NCI-H2227 (cell line): ENCODE measurements at regions not wholly inside any gene's neighbourhood (a gene's known extent, or its start where the extent isn't known, plus 50 kb on each side); places are given as distances from the start of the nearest gene placed in this dataset.

Experiments
- DNase-seq: peaks from one replicate; lab custom pipeline; 2025; ENCODE audit not compliant: unreplicated experiment; lab: John Stamatoyannopoulos, UW

DNA sequence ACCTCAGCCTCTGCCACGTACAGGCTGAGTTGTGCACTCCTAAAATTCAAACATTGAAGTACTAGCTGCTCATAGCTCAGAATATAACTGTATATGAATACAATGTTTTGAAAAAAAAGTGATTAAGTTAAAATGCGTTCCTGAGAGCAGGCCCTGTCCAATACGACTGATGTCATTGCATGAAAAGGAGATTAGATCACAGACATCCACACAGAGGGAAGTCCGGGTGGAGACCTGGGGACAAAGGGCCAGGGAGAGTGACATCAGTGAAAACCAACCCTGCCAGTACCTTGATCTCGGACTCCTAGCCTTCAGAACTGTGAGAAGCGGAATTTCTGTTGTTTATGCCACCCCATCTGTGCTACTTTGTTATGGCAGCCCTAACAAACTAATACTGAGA lies 311.4 kb upstream of the NR2F2 start:
- no peak for DNase-seq

DNA sequence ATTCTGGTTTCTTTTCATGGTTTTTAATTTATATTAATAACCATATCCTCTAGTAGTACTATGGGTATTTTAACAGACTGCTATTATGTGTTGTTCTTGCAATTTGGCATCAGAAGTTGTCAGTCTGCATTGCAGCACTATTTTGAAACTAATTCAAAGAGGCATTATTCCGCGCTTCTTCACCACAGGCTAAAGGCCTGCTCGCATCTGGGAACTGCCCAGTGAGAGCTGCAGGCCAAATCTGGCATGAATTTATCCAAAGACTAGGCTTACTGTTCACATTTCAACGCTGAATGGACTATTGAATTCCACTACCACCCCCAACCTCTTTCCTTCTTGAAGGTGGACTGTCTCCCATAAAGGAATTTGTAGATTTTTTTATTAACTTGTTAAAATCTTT lies 310.4 kb upstream of the NR2F2 start:
- DNase-seq, result no peak

DNA sequence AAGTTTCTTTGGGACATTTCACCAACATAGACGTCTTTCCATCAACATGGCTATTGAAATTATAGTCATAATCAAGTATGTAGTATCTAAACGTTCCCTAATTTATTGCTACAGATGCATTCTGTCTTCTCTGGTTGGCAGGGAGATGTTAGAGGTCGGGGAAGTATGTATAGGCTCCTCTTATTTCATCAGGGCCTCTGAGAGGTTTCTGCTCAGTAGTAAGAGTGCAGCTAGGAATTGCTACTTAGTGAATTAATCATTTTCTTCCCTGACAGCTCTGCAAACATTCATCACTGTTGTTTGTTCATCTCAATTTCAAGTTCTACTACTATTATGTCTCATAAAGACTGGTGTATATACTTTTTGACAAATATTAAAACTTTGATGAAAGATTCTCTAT lies 309.7 kb upstream of the NR2F2 start:
- no peak for DNase-seq

DNA sequence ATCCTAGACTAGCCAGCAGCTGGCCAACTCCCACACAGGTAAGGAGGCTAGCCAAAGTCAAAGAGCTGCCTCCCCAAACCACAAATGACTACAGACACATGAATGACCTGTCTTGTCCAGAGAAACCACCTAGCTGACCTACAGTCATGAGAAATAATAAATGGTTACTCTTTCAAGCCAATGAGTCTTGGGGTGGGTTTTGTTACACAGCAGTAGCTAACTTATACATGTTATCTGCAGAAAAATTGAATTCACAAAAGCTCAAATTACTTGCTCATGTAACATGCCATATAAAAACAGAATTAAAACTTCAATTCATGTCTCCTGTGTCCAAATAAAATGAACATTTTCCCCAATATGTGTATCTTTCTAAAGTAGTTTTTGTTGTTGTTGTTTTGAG lies 307.4 kb upstream of the NR2F2 start:
- DNase-seq, result no peak

DNA sequence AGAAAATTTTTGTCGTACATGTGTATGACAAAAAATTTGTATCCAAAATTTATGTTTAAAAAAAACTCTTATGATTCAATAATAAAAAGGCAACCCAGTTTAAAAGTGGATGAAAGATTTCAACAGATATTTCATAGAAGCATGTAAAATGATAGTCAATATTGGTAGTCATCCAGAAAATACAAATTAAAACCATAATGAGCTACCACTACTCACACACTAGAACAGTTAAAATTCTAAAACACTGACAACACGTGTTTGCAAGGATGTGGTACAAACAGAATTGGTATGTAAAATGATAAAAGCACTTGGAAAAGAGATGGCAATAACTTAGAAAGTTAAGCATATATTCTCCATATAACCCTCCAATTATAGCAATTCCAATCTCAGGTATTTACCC lies 303.0 kb upstream of the NR2F2 start:
- DNase-seq, result no peak

DNA sequence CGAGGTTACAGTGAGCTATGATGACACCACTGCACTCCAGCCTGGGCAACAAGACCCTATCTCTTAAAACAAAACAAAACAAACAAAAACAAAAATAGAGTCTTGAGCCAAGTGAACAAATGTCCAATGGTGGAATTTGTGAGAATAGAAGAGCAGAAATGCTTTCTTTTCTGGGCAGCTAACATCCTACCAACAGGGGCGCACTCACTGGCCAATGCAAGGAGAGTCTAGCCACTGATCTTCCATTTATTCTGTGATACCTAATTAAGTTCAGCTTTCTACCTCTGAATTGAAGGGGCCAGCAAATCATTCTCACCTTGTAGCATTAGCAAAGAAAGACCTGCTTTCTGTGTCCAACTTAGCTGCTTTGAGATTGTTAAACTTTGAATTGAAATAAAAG lies 301.9 kb upstream of the NR2F2 start:
- DNase-seq, result no peak

DNA sequence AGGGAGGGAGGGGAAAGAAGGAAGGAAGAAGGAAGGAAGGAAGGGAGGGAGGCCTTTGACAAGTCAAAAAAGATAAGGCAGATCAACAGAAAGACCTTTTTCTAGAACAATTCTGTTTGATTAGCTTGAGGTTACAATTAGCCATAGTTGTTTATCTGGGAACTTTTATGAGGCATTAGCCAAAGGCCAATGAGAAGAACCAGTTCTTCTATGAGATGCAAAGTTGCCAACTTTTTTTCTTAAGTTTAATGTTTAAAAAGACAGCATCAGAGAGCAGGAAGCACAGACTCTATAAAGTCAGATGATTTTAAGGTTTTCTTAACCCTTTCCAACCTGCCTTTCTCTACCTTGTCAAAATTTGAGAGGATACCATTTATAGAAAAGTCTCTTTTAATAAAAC lies 301.3 kb upstream of the NR2F2 start:
- DNase-seq, result no peak

DNA sequence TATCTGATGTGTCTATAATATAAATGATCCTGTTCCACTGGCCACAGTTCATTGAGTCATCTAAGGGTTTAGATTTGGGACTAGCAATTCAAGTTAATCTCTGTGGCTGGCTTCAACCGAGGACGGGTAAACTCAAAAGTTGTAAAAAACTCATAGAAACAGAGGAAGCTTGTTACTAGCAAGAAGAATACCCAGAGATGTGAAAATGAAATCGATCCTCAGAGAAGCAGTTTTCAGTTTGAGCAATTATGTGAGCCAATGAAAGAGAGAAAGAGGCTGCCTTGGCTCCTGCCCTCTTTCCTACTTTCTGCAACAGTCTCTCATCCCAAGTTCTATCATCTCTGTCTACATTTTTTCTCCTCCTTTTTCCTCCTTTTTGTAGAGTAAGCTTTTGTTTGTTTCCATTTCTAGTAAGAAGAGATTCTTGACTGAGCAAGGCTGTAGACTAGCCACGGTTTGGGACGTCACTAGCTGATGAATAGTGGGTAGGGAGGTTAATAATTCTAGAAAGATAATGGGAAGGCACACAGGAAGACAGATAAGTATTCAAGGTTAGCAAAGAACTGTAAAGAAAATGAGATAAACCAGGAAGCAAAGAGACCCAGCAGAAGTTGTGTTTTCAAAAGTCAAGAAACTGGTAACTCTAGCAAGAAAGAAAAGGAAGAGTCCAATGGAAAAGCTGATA lies 298.9 kb upstream of the NR2F2 start:
- no peak for DNase-seq

DNA sequence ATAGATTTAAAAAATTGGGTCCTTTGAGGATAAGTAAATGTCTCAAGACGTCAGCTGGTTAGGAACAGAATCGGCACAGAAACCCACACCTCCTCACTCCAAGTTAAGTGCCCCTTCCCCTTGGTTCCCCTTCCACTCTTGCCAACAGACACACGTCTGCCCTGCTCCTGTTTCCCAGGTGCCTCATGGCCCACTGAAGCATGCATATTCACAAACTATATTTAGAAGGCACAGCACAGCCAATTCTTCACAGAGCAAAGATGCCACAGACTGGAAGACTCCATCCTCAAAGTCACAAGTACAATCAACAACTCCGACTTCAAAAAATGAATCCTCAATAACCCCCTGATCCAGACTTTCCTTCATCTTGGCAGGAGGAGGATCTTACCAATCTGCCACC lies 295.4 kb upstream of the NR2F2 start:
- DNase-seq, result no peak

DNA sequence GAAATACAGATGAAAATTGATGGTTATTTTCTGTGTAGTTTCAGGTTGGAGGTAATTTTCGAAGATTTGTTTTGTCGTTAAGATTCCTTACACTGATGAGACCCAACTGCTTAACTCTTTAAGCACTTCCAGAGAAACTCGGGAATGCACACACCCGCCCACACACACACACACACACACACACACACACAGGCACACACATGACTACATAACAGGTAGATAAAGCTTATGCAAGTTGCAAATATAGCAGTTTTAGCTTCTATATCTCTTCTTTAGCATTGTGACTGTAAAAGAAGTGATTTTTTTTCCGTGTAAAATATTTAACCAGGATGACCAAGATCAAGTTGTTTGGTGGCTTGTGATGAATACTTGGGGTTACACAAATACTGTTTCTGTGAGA lies 294.9 kb upstream of the NR2F2 start:
- DNase-seq, result no peak

DNA sequence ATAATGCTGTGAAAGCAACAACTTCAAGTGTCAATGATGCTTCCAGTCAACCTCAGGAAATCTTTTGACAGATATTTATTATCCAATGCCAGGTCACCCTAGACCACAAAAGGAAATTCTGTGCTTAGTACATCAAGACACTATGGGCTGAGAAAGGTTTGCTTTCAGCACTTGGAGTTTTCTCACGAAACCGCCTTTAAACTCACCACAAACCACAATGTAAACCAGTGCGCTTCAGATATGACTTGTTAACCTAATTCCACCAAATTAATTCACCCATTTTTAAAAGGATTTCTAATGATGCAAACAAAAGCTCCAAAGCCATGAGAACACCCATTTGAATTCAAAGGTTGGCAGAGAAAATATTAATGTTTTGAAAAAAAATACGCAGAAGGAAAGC lies 292.9 kb upstream of the NR2F2 start:
- DNase-seq, result no peak

DNA sequence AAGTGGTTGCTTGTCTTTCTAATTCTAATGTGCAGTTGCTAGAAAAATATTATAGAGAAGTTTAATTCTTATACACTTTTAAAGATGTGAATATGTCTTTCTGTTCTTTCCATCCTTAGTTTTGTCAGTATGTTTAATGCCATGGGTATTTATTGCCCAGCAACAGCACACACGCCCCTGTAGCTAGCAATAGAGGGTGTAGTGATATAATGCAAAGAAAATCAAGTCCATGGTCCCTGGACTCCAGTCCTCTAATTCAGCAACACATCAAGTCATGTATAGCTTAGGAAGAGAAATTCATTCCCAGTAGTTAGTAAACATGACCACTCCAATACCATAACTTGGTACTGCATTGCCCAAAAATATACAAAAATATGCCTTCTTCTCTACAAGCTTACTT lies 292.4 kb upstream of the NR2F2 start:
- DNase-seq, result no peak

DNA sequence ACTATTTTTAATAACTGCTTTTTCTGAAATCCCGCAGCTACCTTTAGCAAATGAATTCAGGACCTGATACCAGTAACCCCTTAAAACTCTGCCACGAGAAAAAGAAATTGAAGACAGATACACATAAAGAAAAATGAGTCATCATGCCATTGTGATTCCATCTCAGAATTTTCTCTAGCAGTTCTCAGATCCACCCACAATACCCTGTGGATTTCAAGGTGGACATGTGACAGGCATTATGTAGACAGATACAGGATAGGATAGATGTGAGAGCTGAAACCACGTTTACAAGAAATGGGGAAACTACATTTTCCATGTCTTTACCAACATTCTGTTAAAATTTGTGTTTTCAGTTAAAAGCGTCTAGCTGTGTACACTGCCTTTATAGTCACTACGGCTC lies 291.9 kb upstream of the NR2F2 start:
- no peak for DNase-seq

DNA sequence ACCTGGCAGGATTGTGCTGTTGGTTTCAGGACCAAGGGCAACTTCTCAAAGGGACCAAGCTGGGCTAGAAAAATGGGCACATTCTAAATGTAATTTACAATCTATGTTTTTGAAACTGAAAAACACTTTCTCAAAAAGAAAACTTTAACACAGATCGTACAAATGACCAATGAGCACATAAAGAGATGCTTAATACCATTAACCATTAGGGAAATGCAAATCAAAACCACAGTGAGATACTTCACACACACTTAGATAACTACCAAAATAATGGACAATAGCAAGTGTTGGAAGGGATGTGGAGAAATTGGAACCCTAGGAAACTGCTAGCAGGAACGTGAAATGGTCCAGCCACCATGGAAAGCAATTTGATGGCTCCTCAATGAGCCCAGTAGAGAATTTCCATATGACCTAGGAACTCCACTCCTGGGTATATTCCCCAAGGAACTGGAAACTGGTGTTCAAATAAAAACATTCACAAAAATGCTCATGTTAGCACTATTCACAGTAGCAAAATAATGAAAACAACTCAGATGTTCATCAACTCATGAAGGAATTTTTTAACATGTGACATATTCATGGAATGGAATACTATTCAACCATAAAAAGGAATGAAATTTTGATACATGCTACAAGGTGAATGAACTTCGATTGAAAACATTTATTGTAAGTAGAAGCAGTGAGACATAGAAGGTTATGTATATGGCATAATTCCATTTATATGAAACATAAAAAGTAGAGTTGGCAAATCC lies 288.3 kb upstream of the NR2F2 start:
- DNase-seq, result no peak

DNA sequence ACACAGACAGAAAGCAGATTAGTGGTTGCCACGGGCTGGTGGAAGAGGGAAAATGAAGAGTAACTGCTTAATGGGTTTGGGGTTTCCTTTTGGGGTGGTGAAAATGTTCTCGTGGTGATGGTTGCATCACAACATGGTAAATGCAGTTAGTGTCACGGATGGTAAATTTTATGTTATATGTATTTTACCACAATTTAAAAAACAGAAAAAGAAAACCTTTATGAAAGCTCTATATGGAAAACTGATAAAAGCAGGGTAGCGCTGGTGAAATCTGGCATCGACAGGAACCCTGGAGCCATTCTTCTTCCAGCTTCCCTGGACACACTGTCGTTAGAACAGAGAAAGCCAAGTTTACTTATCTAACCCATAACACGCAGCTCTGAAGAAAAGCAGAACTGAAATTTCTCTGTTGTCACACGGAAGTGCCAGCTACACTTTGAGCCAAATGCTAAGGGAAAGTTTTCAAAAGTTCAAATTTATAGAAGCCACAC lies 287.7 kb upstream of the NR2F2 start:
- no peak for DNase-seq

DNA sequence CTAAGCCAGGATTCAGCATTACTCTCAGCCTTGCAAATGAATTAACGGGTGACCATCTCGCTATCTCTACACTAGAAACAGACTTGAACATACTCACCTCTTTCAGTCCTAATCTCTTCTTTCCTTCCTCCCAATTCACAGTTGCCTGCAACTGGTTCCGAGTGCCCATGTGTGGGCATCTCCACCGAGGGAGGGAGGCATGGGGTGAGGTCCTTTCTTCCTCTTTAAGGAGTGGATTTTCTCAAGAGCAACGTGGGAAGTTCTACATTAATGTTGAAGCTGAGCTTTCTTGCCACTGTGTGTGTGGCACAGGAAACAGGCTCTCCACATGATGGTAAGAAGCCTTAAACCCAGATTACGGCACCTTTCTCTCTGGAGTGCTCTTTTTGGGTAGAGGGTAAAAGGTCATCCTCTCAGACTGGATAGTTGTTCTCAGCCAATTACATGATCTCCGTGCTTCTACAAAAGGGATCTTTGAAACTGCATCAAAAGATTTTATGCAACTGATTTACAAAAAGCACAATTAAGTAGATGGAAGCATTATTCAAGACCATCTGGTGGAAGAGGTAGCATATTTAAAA lies 286.8 kb upstream of the NR2F2 start:
- no peak for DNase-seq

DNA sequence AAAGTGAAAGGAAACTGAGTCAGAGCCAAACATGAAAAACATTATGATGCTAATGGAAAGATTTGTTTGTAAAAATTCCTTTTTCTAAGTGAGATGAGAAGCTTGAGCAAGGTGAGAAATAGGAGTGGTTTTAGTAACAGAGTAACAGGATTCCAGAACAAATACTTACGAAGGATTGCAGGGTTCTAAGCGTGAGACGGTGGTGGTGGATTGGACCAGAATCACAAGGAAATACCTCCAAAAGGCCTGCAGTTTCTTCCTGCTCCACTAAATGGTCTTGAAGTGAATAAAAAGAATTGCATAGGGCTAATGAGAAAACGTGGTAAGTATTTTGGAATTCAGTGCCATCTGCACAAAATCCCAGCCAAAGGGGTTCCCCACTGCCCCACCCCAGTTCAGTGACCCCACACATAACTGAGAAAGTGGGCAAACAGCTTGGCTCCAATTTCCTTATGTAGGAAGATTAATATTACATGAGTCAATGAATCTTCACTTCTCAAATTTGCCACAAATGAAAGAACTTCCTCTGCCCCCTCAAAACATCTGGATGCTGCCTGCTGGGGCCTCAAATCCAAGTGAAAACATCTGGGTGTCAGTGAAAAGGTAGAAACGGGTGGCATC lies 283.8 kb upstream of the NR2F2 start:
- DNase-seq, result no peak

DNA sequence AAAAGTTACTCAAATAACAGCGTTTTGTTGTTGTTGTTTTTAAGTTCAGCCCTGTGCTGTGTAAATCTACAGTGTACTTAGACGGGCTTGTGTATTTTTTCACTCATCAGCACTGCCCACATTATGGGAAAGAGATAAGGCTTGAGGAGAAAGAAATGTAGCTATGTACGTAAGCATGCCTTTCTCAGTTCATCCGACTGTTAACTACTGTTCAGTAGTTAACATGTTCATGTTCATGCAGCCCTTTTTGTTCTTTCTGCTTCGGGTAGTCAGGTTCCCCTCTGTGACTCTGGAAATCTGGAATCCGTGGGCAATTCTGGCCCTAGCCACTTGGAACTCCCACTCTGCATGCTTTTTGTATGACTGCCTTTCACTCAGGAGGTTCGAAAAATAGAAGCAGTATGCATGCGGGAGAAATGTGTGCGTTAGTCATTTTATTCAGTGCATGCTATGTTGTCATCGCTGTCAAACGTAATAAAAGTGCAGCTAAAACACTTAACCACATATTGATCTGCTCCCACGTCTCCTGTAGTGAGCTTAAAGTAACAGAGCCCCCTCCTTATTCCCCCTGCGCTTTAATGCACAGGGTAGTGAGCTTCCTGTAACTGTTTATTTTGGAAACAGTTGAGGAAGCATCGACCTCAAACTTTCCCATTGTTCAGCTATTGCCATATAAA lies 283.1 kb upstream of the NR2F2 start:
- no peak for DNase-seq

DNA sequence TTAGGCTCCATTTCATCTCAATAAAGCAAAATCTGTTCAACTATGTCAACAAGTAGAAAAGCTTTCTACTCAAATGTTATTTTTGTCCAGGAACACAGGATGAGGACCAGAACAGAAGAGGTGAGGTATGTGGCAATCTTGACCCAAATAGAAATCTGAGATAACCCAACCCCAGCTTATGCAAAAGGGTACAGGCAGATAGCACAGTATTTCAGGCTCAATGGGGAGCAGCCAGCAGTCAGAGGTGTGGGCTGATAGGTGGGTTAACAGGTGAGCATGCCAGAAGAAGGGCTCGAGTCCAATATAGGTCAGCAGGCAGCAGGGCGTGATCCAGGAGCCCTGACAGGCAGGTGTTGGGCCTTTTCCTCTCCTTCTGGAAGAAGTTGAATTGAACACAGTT lies 281.2 kb upstream of the NR2F2 start:
- DNase-seq, result no peak

DNA sequence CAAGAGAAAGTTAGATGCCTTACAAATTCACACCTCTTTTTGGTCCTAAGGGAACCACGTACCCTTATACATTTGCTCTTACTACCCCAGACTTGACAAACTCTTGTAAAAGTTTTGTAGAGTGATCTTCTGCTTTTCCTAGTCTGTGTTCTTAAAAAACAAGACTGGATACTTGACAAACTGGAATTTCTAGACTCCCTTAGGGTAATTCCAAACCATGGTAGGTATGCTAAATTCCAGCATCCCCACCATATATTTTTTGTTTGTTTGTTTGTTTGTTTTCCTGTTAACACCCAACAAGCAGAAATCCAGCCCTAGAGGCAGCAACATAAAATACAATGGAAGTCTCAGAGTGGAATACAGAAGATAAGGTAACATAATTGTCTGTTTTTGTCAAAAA lies 280.7 kb upstream of the NR2F2 start:
- no peak for DNase-seq

DNA sequence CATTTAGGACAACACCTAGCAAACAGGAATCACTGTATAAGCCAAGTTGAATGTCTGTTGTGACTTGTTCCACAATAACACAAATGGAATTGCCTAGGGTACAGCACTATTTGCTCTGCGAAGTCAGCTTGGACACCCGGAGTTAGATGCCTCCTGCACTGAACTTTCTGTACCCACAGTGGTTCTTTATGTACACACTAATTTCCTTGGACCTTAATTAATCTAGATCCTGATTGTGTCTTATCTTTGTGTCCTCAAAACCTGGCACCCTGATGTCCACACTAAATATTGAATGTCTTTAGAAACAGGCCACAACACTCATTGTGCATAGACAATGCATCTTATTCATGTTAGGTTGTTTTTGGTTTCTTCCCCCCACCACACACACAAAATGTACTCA lies 278.9 kb upstream of the NR2F2 start:
- DNase-seq, result no peak
